ENCODE measurements at regions not wholly inside any gene's neighbourhood (a gene's known extent, or its start where the extent isn't known, plus 50 kb on each side); places are given as distances from the start of the nearest gene placed in this dataset.
A peak's percentile ranks its signal among the peaks of the same experiment; 100 is the strongest.

GRCh38 chr6:144873623-144874378, 588.7 kb downstream of the UTRN start:
- Histone ChIP-seq H3K4me1 (ENCODE audit: insufficient read depth, low read length) (no peaks in the 10 kb centered on the region), H3K27me3 (ENCODE audit: insufficient read depth, low read length, poor library complexity, severe bottlenecking) (no peaks in the 10 kb centered on the region), H3K9me3 (ENCODE audit: low read length) (no peaks in the 10 kb centered on the region), H3K27ac (ENCODE audit: low read depth, low read length) (no peak overlapping the region), H3K36me3 (ENCODE audit: insufficient read depth, low read length) (no peaks in the 10 kb centered on the region), H3K4me3 (ENCODE audit: low read length) (no peak overlapping the region)
- Mint-ChIP-seq H3K4me1 (no peaks in the 10 kb centered on the region), H3K27me3 (peaks cover 8 to 26% of the 10 kb centered on the region in 2 donors), H3K36me3 (peaks cover 0 to 10% (median 0%) of the 10 kb centered on the region in 3 donors), H3K27ac (no peak overlapping the region), H3K4me3 (no peak overlapping the region), H3K9me3 (peaks cover 0 to 3% (median 0%) of the 10 kb centered on the region in 5 donors)
- ChIA-PET CTCF (no interaction called here), POLR2A (no interaction called here)
- no peak for DNase-seq

- POLR2A ChIA-PET: no interaction called here
- H3K36me3 Mint-ChIP-seq: peaks cover 0 to 6% (median 0%) of the 10 kb centered on the region in 3 donors
- no peaks in the 10 kb centered on the region for H3K4me1 Mint-ChIP-seq
- no peak overlapping the region for H3K27ac Mint-ChIP-seq
- H3K9me3 ChIP-seq (ENCODE audit: low read length): no peaks in the 10 kb centered on the region
- H3K4me3 Mint-ChIP-seq: no peak overlapping the region
- H3K27me3 Mint-ChIP-seq: peaks cover 7 to 43% of the 10 kb centered on the region in 2 donors
- no peak for DNase-seq
- no peak overlapping the region for H3K4me3 ChIP-seq (ENCODE audit: low read length)
- no peak overlapping the region for H3K27ac ChIP-seq (ENCODE audit: low read depth, low read length)
- peaks cover 0 to 3% (median 0%) of the 10 kb centered on the region in 5 donors for H3K9me3 Mint-ChIP-seq
- no peaks in the 10 kb centered on the region for H3K27me3 ChIP-seq (ENCODE audit: insufficient read depth, low read length, poor library complexity, severe bottlenecking)
- H3K4me1 ChIP-seq (ENCODE audit: insufficient read depth, low read length): no peaks in the 10 kb centered on the region
- CTCF ChIA-PET: no interaction called here
- no peaks in the 10 kb centered on the region for H3K36me3 ChIP-seq (ENCODE audit: insufficient read depth, low read length)
Observed at GRCh38 chr6:144876689-144877088, 591.6 kb downstream of the UTRN start.

- H3K27me3 ChIP-seq (ENCODE audit: insufficient read depth, low read length, poor library complexity, severe bottlenecking): no peaks in the 10 kb centered on the region
- no peak for DNase-seq
- POLR2A ChIA-PET: no interaction called here
- Mint-ChIP-seq H3K4me1 (no peaks in the 10 kb centered on the region), H3K27me3 (peaks cover 7 to 47% of the 10 kb centered on the region in 2 donors), H3K27ac (no peak overlapping the region), H3K4me3 (no peak overlapping the region), H3K9me3 (peaks cover 0 to 3% (median 0%) of the 10 kb centered on the region in 5 donors), H3K36me3 (peaks cover 0 to 6% (median 0%) of the 10 kb centered on the region in 3 donors)
- H3K36me3 ChIP-seq (ENCODE audit: insufficient read depth, low read length): no peaks in the 10 kb centered on the region
- CTCF ChIA-PET: interaction anchor here (1.3 kb wide), 1 partner anchor 10 kb away, joined by 3 read pairs; no protein-coding TSS in a partner anchor
- no peak overlapping the region for H3K4me3 ChIP-seq (ENCODE audit: low read length)
- H3K9me3 ChIP-seq (ENCODE audit: low read length): no peaks in the 10 kb centered on the region
- no peak overlapping the region for H3K27ac ChIP-seq (ENCODE audit: low read depth, low read length)
- H3K4me1 ChIP-seq (ENCODE audit: insufficient read depth, low read length): no peaks in the 10 kb centered on the region
Observed at GRCh38 chr6:144877118-144877517, 592.0 kb downstream of the UTRN start.

- Histone ChIP-seq H3K27me3 (ENCODE audit: insufficient read depth, low read length, poor library complexity, severe bottlenecking) (no peaks in the 10 kb centered on the region), H3K4me1 (ENCODE audit: insufficient read depth, low read length) (no peaks in the 10 kb centered on the region), H3K27ac (ENCODE audit: low read depth, low read length) (no peak overlapping the region), H3K9me3 (ENCODE audit: low read length) (no peaks in the 10 kb centered on the region), H3K36me3 (ENCODE audit: insufficient read depth, low read length) (no peaks in the 10 kb centered on the region), H3K4me3 (ENCODE audit: low read length) (no peak overlapping the region)
- ChIA-PET CTCF (interaction anchor here (1.0 kb wide), 1 partner anchor 325 kb away, joined by 3 read pairs; no protein-coding TSS in a partner anchor), POLR2A (no interaction called here)
- Mint-ChIP-seq H3K4me3 (no peak overlapping the region), H3K27ac (no peak overlapping the region), H3K36me3 (peaks cover 0 to 6% (median 0%) of the 10 kb centered on the region in 3 donors), H3K9me3 (peaks cover 0 to 3% (median 0%) of the 10 kb centered on the region in 5 donors), H3K4me1 (no peaks in the 10 kb centered on the region), H3K27me3 (peaks cover 10 to 43% of the 10 kb centered on the region in 2 donors)
- no peak for DNase-seq
Observed at GRCh38 chr6:144878577-144878976, 593.4 kb downstream of the UTRN start.

- ChIA-PET POLR2A (no interaction called here), CTCF (interaction anchor here (1.0 kb wide), 1 partner anchor 326 kb away, joined by 3 read pairs; no protein-coding TSS in a partner anchor)
- H3K36me3 Mint-ChIP-seq: no peaks in the 10 kb centered on the region
- no peak overlapping the region for H3K4me3 Mint-ChIP-seq
- Histone ChIP-seq H3K4me3 (ENCODE audit: low read length) (no peak overlapping the region), H3K4me1 (ENCODE audit: insufficient read depth, low read length) (no peaks in the 10 kb centered on the region), H3K9me3 (ENCODE audit: low read length) (no peaks in the 10 kb centered on the region), H3K27me3 (ENCODE audit: insufficient read depth, low read length, poor library complexity, severe bottlenecking) (no peaks in the 10 kb centered on the region), H3K36me3 (ENCODE audit: insufficient read depth, low read length) (no peaks in the 10 kb centered on the region), H3K27ac (ENCODE audit: low read depth, low read length) (no peak overlapping the region)
- peaks cover 5 to 43% of the 10 kb centered on the region in 2 donors for H3K27me3 Mint-ChIP-seq
- DNase-seq: no peak
- H3K27ac Mint-ChIP-seq: no peak overlapping the region
- no peaks in the 10 kb centered on the region for H3K9me3 Mint-ChIP-seq
- H3K4me1 Mint-ChIP-seq: no peaks in the 10 kb centered on the region
Observed at GRCh38 chr6:144879436-144879835, 594.3 kb downstream of the UTRN start.

GRCh38 chr6:144882425-144882824, 597.3 kb downstream of the UTRN start:
- Histone ChIP-seq H3K36me3 (ENCODE audit: insufficient read depth, low read length) (no peaks in the 10 kb centered on the region), H3K4me1 (ENCODE audit: insufficient read depth, low read length) (no peaks in the 10 kb centered on the region), H3K27me3 (ENCODE audit: insufficient read depth, low read length, poor library complexity, severe bottlenecking) (no peaks in the 10 kb centered on the region), H3K4me3 (ENCODE audit: low read length) (no peak overlapping the region), H3K27ac (ENCODE audit: low read depth, low read length) (no peak overlapping the region), H3K9me3 (ENCODE audit: low read length) (no peaks in the 10 kb centered on the region)
- DNase-seq: no peak
- Mint-ChIP-seq H3K4me3 (no peak overlapping the region), H3K27ac (peak overlapping the region in 1 of 8 donors; percentile 29), H3K27me3 (peaks cover 9 to 60% of the 10 kb centered on the region in 2 donors), H3K4me1 (no peaks in the 10 kb centered on the region), H3K36me3 (no peaks in the 10 kb centered on the region), H3K9me3 (no peaks in the 10 kb centered on the region)
- ChIA-PET CTCF (no interaction called here), POLR2A (no interaction called here)

GRCh38 chr6:144883915-144884314, 598.8 kb downstream of the UTRN start:
- Mint-ChIP-seq H3K4me3 (no peak overlapping the region), H3K27me3 (peaks cover 8 to 48% of the 10 kb centered on the region in 2 donors), H3K4me1 (no peaks in the 10 kb centered on the region), H3K27ac (no peak overlapping the region), H3K9me3 (no peaks in the 10 kb centered on the region), H3K36me3 (no peaks in the 10 kb centered on the region)
- no peaks in the 10 kb centered on the region for H3K9me3 ChIP-seq (ENCODE audit: low read length)
- no peak overlapping the region for H3K27ac ChIP-seq (ENCODE audit: low read depth, low read length)
- CTCF ChIA-PET: interaction anchor here (1.3 kb wide), 1 partner anchor 20 kb away, joined by 3 read pairs; no protein-coding TSS in a partner anchor
- no peaks in the 10 kb centered on the region for H3K27me3 ChIP-seq (ENCODE audit: insufficient read depth, low read length, poor library complexity, severe bottlenecking)
- no peaks in the 10 kb centered on the region for H3K4me1 ChIP-seq (ENCODE audit: insufficient read depth, low read length)
- POLR2A ChIA-PET: no interaction called here
- H3K36me3 ChIP-seq (ENCODE audit: insufficient read depth, low read length): no peaks in the 10 kb centered on the region
- DNase-seq: no peak
- H3K4me3 ChIP-seq (ENCODE audit: low read length): no peak overlapping the region

GRCh38 chr6:144885817-144886216, 600.7 kb downstream of the UTRN start:
- H3K4me3 ChIP-seq (ENCODE audit: low read length): no peak overlapping the region
- DNase-seq: no peak
- ChIA-PET CTCF (no interaction called here), POLR2A (no interaction called here)
- Mint-ChIP-seq H3K4me3 (no peak overlapping the region), H3K36me3 (no peaks in the 10 kb centered on the region), H3K27me3 (peaks cover 8 to 34% of the 10 kb centered on the region in 2 donors), H3K4me1 (no peaks in the 10 kb centered on the region), H3K9me3 (no peaks in the 10 kb centered on the region), H3K27ac (no peak overlapping the region)
- no peaks in the 10 kb centered on the region for H3K36me3 ChIP-seq (ENCODE audit: insufficient read depth, low read length)
- no peaks in the 10 kb centered on the region for H3K9me3 ChIP-seq (ENCODE audit: low read length)
- H3K27me3 ChIP-seq (ENCODE audit: insufficient read depth, low read length, poor library complexity, severe bottlenecking): no peaks in the 10 kb centered on the region
- H3K27ac ChIP-seq (ENCODE audit: low read depth, low read length): no peak overlapping the region
- H3K4me1 ChIP-seq (ENCODE audit: insufficient read depth, low read length): no peaks in the 10 kb centered on the region

All from CD8-positive, alpha-beta memory T cell (primary cell).